ENCODE measurements at regions not wholly inside any gene's neighbourhood (a gene's known extent, or its start where the extent isn't known, plus 50 kb on each side); places are given as distances from the start of the nearest gene placed in this dataset.

DNA sequence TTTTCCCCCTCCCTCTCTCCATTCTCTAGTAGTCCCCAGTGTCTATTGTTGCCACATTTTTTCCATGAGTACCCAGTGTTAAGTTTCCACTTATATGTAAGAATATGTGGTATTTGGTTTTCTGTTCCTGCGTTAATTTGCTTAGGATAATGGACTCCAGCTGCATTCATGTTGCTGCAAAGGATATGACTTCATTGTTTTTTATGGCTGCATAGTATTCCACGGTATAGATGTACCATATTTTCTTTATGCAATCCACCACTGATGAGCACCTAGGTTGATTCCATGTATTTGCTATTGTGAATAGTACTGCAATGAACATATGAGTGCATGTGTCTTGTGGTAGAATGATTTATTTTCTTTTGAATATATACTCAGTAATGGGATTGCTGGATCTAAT lies 77.4 kb upstream of the MEGF10 start:
- TF ChIP-seq ZNF274 (IDR thresholded peaks at IDR 0.05; ENCODE audit: low read depth, low read length) (no peak), YY1 (IDR thresholded peaks at IDR 0.05; ENCODE audit: insufficient read depth, insufficient read length) (no peak)

All from NT2/D1 (cell line).